LNCaP clone FGC (cell line): ENCODE measurements at regions not wholly inside any gene's neighbourhood (a gene's known extent, or its start where the extent isn't known, plus 50 kb on each side); places are given as distances from the start of the nearest gene placed in this dataset.

Source experiments
- DNase-seq: peaks from one replicate; pipeline ENCODE4 v3.0.0-alpha.2; 2011; ENCODE audit warnings: low read depth
- H3K4me3 ChIP-seq: 2 replicates; pipeline ENCODE4 v1.5.1; 2011; ENCODE audit warnings: mild to moderate bottlenecking, low read depth, low read length, control low read depth
- CTCF ChIP-seq: IDR thresholded peaks from 2 replicates; pipeline ENCODE4 v1.5.1; 2012; ENCODE audit warnings: mild to moderate bottlenecking; ENCODE audit not compliant: control insufficient read depth, insufficient read depth; ENCODE audit errors: extremely low read depth

- DNase-seq: no peak
- H3K4me3 ChIP-seq: no peak overlapping the region
- no peak for TF ChIP-seq CTCF
Observed at GRCh38 chr17:37836593-37836992, 87.6 kb upstream of the TBC1D3K start.

- TF ChIP-seq CTCF: no peak
- DNase-seq: no peak
Observed at GRCh38 chr17:37834168-37834567, 89.3 kb upstream of the HNF1B start.

GRCh38 chr17:37833237-37833859 is 88.5 kb upstream of the HNF1B start:
- no peak overlapping the region for H3K4me3 ChIP-seq
- DNase-seq: no peak
- no peak for TF ChIP-seq CTCF

More at GRCh38 chr17:37834168-37834567, 89.3 kb upstream of the HNF1B start:
- H3K4me3 ChIP-seq: no peak overlapping the region

GRCh38 chr17:37831986-37832385 is 87.1 kb upstream of the HNF1B start:
- no peak for DNase-seq
- TF ChIP-seq CTCF: no peak
- no peak overlapping the region for H3K4me3 ChIP-seq

GRCh38 chr17:37831492-37831891 is 86.6 kb upstream of the HNF1B start:
- no peak for TF ChIP-seq CTCF
- H3K4me3 ChIP-seq: no peak overlapping the region
- DNase-seq: no peak

- no peak overlapping the region for H3K4me3 ChIP-seq
- TF ChIP-seq CTCF: no peak
- DNase-seq: no peak
Observed at GRCh38 chr17:37830151-37830993, 85.5 kb upstream of the HNF1B start.

- no peak overlapping the region for H3K4me3 ChIP-seq
- no peak for TF ChIP-seq CTCF
- no peak for DNase-seq
Observed at GRCh38 chr17:37829592-37830123, 84.8 kb upstream of the HNF1B start.
